ENCODE measurements at regions not wholly inside any gene's neighbourhood (a gene's known extent, or its start where the extent isn't known, plus 50 kb on each side); places are given as distances from the start of the nearest gene placed in this dataset.

DNA sequence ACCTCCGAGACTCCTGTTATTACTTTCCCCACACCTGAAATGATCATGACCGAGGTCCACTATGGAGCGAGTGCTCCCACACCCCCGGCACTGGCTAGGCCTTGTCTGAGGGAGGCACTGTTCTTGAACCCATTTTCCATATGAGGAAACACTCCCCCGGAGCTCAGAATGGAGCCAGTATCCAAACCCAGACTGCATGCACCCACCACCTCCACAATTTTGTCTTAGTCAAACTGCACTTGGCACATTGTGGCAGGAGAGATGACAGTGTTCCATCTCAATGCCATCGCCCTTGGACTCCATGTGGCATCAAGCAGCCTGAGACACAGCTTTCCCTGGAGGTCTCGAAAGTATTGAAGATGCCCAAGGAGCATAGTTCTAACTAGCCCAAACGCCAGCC, 154.1 kb downstream of the NUP210 start:
- no peaks in the 10 kb centered on the region for H3K36me3 Mint-ChIP-seq
- DNase-seq, result no peak

DNA sequence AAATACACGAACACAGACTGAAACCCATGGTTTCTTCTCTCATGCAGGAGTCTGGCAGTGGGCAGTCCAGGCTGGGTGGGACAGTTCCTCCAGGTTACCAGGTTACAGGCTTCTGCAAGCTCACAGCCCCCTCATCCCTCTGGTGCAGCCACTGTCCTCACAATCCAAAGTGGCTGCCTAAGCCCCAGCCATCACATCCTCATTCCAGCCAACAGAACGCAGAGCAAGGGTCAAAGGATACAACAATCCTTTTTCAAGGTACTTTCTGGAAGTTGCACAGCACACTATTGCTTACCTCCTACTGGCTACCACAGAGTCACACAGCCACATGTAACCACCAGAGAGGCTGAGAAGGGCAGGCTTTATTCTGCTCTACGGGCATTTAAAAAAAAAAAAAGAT, 154.6 kb downstream of the NUP210 start:
- H3K9me3 Mint-ChIP-seq, result no peaks in the 10 kb centered on the region
- no peaks in the 10 kb centered on the region for H3K36me3 Mint-ChIP-seq
- peaks cover 12% of the 10 kb centered on the region for H3K4me1 Mint-ChIP-seq
- peaks cover 4% of the 10 kb centered on the region for H3K27me3 Mint-ChIP-seq
- no peak overlapping the region for H3K27ac Mint-ChIP-seq
- DNase-seq, result no peak
- no peak overlapping the region for H3K4me3 Mint-ChIP-seq

More for the DNA sequence above, 154.1 kb downstream of the NUP210 start:
- Mint-ChIP-seq H3K27me3 (peaks cover 4% of the 10 kb centered on the region), H3K27ac (no peak overlapping the region), H3K9me3 (no peaks in the 10 kb centered on the region), H3K4me1 (peaks cover 12% of the 10 kb centered on the region), H3K4me3 (no peak overlapping the region)

DNA sequence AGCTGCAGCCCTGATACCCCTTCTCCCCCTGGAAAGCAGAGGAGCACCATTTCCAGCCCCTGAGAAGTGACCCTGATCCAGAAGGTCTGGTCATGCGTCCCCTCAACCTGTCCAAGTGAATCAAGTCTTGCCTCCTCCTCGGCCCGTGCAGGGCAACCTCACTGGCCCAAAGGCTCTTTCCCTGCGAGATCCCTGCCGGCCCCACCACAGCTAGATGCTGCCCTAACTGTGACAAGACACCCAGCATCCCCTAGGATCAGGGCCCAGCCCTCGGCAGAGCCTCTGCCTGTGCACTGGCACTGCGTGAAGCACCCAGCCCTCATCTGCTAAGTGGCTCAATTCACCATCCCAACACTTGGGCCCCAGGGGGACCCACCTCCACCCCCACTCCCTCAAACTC, 155.1 kb downstream of the NUP210 start:
- Mint-ChIP-seq H3K27me3 (peaks cover 4% of the 10 kb centered on the region), H3K36me3 (no peaks in the 10 kb centered on the region), H3K9me3 (no peaks in the 10 kb centered on the region), H3K27ac (no peak overlapping the region), H3K4me1 (peaks cover 12% of the 10 kb centered on the region), H3K4me3 (no peak overlapping the region)
- no peak for DNase-seq

DNA sequence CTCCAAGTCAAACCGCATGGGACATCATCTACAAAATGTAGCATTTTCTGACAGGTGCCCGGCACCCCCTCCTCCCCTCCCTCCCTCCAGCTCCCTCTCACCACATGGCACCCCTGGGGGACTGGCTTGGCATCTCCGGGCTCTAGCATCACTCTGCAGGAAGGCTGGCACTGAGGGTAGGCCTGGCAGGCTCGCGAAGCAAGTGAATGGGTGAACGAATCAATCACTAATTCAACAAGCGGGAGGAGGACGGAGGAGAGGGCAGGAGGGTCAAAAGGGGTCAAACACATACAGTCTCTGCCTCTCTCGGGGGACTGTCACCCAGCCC, 155.7 kb downstream of the NUP210 start:
- no peaks in the 10 kb centered on the region for H3K36me3 Mint-ChIP-seq

DNA sequence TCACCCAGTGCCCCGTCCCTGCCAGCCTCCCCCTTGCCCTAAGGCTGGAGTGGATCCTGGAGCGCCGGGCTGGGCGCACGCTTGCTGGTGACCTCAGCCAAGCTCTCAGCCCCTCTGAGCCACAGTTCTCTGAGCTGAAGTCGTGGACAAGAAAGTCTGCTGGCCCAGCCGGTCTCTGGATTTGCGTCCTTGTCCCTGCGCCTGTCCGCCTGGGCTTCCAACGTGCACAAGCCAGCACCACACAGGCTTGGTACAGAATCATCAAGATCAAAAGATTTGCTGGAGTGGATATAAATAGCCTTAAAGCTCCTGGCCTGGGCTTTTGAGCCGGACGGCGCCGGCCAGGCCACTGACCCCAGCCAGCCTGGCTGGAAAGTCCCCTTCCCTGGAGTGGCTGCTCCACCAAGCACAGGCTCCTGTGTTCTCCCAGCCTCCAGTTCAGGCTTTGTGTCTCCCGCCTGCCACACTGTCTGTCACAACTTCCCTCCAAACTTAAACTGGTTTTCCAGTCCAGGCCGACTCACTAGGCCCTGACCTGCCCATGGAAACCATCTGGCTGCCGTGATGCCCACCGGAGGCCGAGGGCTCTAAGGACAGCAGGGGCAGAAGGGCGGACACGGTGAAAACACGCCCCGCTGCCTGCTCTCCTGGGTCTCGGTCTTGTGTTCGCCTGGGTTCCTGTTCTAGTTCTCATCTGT, 156.2 kb downstream of the NUP210 start:
- Mint-ChIP-seq H3K4me3 (no peak overlapping the region), H3K9me3 (no peaks in the 10 kb centered on the region), H3K27me3 (peaks cover 4% of the 10 kb centered on the region), H3K4me1 (peaks cover 12% of the 10 kb centered on the region), H3K36me3 (no peaks in the 10 kb centered on the region), H3K27ac (no peak overlapping the region)
- no peak for DNase-seq

More for the DNA sequence above, 155.7 kb downstream of the NUP210 start:
- DNase-seq, result no peak
- Mint-ChIP-seq H3K4me1 (peaks cover 12% of the 10 kb centered on the region), H3K9me3 (no peaks in the 10 kb centered on the region), H3K4me3 (no peak overlapping the region), H3K27ac (no peak overlapping the region), H3K27me3 (peaks cover 4% of the 10 kb centered on the region)

DNA sequence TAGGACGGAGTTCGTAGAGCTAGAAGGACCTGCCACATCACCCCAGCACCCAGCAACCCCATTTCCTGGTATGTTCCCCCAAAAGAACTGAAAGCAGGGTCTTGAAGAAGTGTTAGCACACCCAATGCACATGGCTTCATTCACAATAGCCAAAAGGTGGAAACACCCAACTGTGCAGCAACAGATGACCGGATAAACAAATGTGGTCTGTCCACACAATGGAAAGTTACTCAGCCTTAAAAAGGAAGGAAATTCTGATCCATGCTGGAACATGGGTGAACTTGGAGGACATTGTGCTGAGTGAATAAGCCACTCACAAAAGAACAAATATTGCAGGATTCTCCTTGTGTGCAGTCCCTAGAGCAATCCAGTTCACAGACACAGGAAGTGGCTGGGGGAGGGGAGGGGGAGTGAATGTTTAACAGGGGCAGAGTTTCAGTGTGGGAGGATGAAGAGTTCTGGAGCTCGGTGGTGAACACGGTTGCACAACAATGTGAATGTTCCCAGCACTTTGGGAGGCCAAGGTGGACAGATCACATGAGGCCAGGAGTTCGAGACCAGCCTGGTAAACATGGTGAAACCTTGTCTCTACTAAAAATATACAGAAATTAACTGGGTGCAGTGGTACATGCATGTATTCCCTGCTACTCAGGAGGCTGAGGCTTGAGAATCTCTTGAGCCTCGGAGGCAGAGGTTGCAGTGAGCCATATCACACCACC, 157.5 kb downstream of the NUP210 start:
- Mint-ChIP-seq H3K4me3 (no peak overlapping the region), H3K36me3 (no peaks in the 10 kb centered on the region), H3K9me3 (no peaks in the 10 kb centered on the region), H3K27me3 (peaks cover 4% of the 10 kb centered on the region), H3K4me1 (peaks cover 12% of the 10 kb centered on the region), H3K27ac (no peak overlapping the region)
- no peak for DNase-seq

DNA sequence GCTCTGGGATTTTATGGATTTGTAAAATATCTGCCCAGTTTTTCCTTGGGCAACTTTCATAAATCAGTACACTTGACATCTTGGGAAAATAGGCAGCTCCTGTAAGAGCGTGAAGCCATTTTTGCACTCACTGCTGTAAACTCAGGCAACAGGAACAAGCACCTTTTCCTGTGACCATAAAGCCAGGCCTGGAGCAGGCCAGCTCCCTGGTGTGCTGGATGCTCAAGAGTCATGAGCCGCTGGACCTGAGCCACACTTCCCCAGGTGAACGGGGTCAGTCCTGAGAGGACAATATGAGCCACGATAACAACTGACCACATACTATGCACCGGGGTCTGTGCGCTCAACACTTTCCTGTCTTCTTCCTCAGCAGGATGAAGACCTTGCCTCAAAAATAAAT, 158.2 kb downstream of the NUP210 start:
- Mint-ChIP-seq H3K36me3 (no peaks in the 10 kb centered on the region), H3K9me3 (no peaks in the 10 kb centered on the region), H3K27me3 (peaks cover 4% of the 10 kb centered on the region), H3K4me1 (peaks cover 12% of the 10 kb centered on the region), H3K27ac (no peak overlapping the region), H3K4me3 (no peak overlapping the region)
- no peak for DNase-seq

DNA sequence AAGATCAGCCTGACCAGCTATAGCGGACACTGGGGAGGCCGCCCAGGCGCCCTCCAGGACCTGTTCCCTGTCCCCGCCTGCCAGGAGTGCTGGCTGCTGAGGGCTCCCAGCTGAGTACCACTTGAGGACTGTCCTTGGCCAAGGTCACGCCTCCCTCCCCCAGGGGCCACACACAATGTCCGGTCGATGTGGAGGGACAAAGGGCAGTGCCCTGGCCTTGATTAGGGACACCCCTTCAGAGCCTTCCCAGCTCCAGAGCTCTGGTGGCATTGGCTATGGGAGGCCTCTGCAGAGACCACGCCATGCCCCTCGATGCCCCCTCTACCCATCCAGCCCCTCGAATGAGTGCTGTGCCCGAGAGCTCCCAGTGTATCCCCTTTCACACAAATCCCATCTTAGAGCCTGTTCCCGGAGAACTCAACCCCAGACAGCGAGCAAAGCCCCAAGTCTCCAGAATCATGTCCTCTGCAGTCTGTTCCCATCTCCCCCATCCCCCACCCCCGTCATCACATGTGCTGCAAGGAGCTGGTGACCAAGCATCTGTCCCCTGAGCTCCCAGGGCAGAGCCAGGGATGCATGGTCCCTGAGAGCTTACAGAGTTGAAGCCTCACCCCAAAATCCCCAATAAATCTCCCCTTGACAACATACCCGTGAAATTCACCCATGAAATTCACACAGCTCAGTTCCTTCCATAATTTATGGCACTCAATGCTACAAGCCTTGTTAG, 158.9 kb downstream of the NUP210 start:
- DNase-seq, result no peak
- no peak overlapping the region for H3K27ac Mint-ChIP-seq
- H3K27me3 Mint-ChIP-seq, result peaks cover 4% of the 10 kb centered on the region

DNA sequence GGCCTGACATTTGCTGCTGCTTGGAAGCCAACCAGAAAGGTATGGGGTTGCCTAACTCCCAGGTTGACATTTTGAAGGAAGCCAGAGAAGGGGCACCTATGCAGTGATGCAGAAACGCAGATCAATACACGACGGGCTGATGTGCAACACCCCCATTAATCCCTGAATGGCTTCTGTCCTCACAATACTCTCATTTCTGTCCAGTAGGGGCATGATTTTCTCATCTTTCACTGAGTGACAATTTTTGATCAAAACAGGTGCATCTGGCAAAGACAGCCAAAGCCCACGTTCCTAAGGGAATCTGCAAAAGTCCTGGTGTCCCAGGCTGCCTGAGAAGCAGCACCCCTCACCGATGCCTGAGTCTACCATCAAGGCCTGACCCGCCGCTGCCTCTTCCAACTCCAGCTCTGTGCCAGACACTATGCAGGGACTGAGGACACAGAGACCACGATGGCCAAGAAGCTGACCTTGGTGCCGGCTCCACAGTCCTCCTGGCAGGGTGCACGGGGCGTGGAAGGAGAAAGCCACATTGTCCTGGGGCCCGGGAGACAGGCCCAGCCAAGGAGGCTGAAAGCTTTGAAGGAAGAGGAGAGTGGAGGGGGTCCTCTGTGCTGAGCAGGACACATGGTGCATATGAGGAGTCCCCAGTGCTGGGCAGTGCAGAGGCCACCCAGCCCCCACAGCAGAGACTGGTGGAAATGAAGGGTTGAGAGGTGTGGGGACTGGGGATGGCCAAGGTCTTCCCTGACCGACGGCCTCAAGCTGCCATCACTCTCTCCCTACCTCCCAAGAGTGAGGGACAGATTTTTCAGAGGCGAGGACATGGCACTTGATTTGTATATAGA, 159.6 kb downstream of the NUP210 start:
- no peaks in the 10 kb centered on the region for H3K9me3 Mint-ChIP-seq
- H3K36me3 Mint-ChIP-seq, result no peaks in the 10 kb centered on the region
- no peak overlapping the region for H3K4me3 Mint-ChIP-seq

More for the DNA sequence above, 158.9 kb downstream of the NUP210 start:
- H3K4me1 Mint-ChIP-seq, result peaks cover 12% of the 10 kb centered on the region
- no peak overlapping the region for H3K4me3 Mint-ChIP-seq
- no peaks in the 10 kb centered on the region for H3K36me3 Mint-ChIP-seq
- H3K9me3 Mint-ChIP-seq, result no peaks in the 10 kb centered on the region

DNA sequence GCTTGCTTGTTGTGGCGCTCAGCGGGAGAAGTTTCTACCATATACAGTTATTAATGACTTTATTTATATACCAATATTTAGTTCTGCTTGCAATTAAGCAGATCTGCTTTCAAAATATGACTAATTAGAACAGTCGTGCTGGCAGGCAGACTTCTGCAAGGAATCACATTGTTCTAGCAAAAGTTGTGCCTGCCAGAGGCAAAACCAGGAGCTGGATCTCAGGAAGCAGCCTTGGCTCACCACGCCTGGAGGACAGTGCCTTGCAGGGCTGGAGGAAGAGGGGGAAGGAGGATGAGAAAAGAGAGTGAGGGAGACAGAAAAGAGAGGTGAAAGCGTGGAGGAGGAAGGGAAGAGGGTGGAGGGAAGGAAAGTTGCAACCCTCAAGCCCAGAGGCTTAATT, 160.3 kb downstream of the NUP210 start:
- Mint-ChIP-seq H3K9me3 (no peaks in the 10 kb centered on the region), H3K27ac (no peak overlapping the region), H3K36me3 (no peaks in the 10 kb centered on the region), H3K4me3 (no peak overlapping the region), H3K27me3 (no peaks in the 10 kb centered on the region), H3K4me1 (peaks cover 12% of the 10 kb centered on the region)
- no peak for DNase-seq

More for the DNA sequence above, 159.6 kb downstream of the NUP210 start:
- Mint-ChIP-seq H3K27me3 (peaks cover 2% of the 10 kb centered on the region), H3K27ac (no peak overlapping the region), H3K4me1 (peaks cover 12% of the 10 kb centered on the region)
- no peak for DNase-seq

DNA sequence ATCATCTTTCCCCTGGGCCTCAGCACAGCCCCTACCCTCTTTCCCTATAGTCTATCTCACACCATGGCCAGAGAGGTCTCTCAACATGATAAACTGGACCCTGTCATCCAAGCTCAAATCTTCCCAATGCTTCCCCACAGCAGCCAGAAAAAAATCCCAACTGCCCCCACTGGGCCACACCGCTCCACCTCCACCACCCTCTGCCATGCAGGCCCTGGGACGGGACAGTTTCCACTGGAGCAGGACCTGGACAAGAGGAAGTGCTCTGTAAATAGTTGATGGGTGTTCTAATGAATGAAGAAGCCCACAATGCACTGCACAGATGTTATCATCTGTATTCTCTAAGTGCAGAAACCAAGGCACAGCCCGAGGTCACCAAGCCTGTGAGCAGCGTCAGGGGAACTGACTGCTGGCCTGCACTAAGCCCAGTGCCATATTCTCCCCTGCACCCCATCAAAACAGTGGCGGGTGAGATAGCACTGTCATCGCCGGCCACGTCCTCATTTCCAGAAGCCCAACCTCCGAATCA, 161.1 kb downstream of the NUP210 start:
- Mint-ChIP-seq H3K4me1 (peaks cover 12% of the 10 kb centered on the region), H3K4me3 (no peak overlapping the region), H3K36me3 (no peaks in the 10 kb centered on the region), H3K27me3 (no peaks in the 10 kb centered on the region), H3K27ac (no peak overlapping the region), H3K9me3 (no peaks in the 10 kb centered on the region)
- DNase-seq, result no peak

DNA sequence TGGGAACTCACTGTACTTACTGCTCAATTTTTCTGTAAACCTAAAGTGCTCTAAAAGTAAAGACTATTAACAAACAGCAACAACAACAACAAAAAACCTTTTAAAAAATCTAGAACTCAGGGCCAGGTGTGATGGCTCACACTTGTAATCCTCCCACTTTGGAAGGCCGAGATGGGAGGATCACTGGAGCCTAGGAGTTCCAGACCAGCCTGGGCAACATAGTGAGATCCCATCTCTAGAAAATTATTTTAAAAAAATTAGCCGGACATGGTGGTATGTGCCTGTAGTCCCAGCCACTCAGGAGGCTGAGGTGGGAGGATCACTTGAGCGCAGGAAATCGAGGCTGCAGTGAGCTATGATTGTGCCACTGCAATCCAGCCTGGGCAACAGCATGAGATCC, 161.8 kb downstream of the NUP210 start:
- Mint-ChIP-seq H3K4me1 (peaks cover 10% of the 10 kb centered on the region), H3K36me3 (no peaks in the 10 kb centered on the region), H3K9me3 (no peaks in the 10 kb centered on the region), H3K27ac (no peak overlapping the region), H3K27me3 (no peaks in the 10 kb centered on the region), H3K4me3 (no peak overlapping the region)
- no peak for DNase-seq

DNA sequence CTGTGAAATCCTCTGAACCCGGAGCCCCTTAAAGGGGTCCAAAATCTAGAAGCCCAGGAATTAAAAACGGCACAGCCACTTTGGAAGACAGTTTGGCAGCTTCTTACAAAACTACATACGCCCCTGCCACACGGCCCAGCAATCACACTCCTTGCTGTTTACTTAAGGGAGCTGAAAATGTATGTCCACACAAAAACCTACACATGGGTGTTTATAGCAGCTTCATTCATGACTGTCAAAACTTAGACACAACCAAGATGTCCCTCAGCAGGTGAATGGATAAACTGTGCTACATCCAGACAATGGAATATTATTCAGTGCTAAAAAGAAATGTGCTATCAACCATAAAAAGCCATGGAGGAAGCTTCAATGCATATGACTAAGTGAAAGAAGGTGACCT, 162.5 kb downstream of the NUP210 start:
- H3K27ac Mint-ChIP-seq, result no peak overlapping the region
- H3K9me3 Mint-ChIP-seq, result no peaks in the 10 kb centered on the region
- no peaks in the 10 kb centered on the region for H3K36me3 Mint-ChIP-seq
- H3K4me1 Mint-ChIP-seq, result peaks cover 5% of the 10 kb centered on the region
- DNase-seq, result no peak
- H3K4me3 Mint-ChIP-seq, result no peak overlapping the region
- no peaks in the 10 kb centered on the region for H3K27me3 Mint-ChIP-seq

DNA sequence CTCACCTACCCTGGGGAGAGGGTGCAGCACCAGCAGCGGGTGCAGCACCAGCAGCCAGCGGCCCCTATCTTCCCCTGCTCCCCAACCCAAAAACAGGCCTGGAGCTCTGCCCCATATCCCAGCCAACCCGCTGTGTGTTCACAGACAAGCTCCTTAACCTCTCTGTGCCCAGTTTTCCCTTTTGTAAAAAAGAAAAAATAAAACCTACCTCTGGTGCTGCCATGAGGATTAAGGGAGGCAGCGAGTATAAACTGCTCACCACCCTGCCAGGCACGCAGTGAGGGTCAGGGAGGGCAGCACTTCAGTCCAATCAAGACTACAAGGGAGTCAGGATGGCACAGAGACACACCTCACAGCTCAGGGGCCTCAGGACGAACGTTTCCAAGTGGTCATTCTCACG, 163.3 kb downstream of the NUP210 start:
- Mint-ChIP-seq H3K4me3 (no peak overlapping the region), H3K27me3 (no peaks in the 10 kb centered on the region), H3K4me1 (no peaks in the 10 kb centered on the region), H3K9me3 (no peaks in the 10 kb centered on the region), H3K36me3 (no peaks in the 10 kb centered on the region), H3K27ac (no peak overlapping the region)
- DNase-seq, result no peak
